Epithelial cell of proximal tubule (primary cell): ENCODE measurements at regions not wholly inside any gene's neighbourhood (a gene's known extent, or its start where the extent isn't known, plus 50 kb on each side); places are given as distances from the start of the nearest gene placed in this dataset.

Source experiments
- DNase-seq: peaks from one replicate; pipeline ENCODE4 v3.0.0-alpha.2; 2011; ENCODE audit warnings: low read depth
- H3K4me3 ChIP-seq: 2 replicates; pipeline ENCODE4 v1.5.1; 2011; ENCODE audit warnings: low read depth, mild to moderate bottlenecking, low read length
- TF ChIP-seq, protein P1 (sequence below): conservative IDR thresholded peaks from 2 replicates; pipeline ENCODE4 v1.5.1; 2012; ENCODE audit warnings: low read depth, mild to moderate bottlenecking, low read length

DNA sequence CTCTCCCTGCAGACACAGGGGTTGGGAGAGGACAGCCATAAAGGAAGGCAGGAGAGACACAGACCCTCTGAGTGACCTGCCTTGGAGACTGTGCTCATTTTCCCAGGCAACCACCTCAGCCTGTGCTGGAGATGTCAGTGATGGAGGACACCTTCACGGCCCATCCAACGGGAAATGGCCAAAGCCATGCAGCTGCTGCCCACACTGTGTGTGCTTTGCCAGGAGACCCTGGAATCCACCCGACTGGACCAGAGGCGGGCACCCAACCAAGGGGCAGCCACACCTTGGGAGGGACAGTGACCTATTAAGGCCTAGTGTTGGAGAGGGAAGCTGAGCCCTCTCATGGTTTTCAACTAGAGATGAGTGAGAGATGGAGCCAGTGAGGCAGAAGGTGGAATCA is 192.5 kb downstream of the SMAD2 start:
- H3K4me3 ChIP-seq = no peak overlapping the region
- DNase-seq = no peak
- TF ChIP-seq, protein P1, sequence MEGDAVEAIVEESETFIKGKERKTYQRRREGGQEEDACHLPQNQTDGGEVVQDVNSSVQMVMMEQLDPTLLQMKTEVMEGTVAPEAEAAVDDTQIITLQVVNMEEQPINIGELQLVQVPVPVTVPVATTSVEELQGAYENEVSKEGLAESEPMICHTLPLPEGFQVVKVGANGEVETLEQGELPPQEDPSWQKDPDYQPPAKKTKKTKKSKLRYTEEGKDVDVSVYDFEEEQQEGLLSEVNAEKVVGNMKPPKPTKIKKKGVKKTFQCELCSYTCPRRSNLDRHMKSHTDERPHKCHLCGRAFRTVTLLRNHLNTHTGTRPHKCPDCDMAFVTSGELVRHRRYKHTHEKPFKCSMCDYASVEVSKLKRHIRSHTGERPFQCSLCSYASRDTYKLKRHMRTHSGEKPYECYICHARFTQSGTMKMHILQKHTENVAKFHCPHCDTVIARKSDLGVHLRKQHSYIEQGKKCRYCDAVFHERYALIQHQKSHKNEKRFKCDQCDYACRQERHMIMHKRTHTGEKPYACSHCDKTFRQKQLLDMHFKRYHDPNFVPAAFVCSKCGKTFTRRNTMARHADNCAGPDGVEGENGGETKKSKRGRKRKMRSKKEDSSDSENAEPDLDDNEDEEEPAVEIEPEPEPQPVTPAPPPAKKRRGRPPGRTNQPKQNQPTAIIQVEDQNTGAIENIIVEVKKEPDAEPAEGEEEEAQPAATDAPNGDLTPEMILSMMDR = no peak

GRCh38 chr18:47737198-47737830 is 193.1 kb downstream of the SMAD2 start:
- no peak for DNase-seq
- TF ChIP-seq, protein P1 = no peak
- H3K4me3 ChIP-seq = no peak overlapping the region

GRCh38 chr18:47736376-47737140 is 193.9 kb downstream of the SMAD2 start:
- TF ChIP-seq, protein P1 = no peak
- no peak overlapping the region for H3K4me3 ChIP-seq
- no peak for DNase-seq

- TF ChIP-seq, protein P1 = no peak
- DNase-seq = no peak
- no peak overlapping the region for H3K4me3 ChIP-seq
Measured at GRCh38 chr18:47735041-47735702, 195.3 kb downstream of the SMAD2 start.

DNA sequence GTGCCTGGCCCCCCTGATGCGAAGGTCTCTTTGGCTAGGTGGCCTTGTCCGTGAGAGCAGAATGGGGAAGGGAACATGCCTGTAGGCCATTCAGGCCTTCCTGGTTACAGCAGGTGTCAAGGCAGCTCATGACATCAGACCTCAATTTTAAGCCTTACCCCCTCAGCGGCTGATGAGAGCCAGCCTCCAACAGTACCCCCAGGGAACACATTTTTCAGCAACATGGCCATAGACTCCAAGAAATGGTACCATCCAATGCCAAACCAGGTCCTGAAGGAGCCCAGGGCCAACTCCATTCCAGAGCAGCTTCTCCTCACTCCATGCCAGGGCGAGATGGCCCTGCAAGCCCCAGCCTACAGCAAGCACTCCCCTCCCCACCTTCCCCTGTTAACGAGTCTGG is 199.2 kb downstream of the SMAD2 start:
- TF ChIP-seq, protein P1 = no peak
- no peak for DNase-seq
- H3K4me3 ChIP-seq = no peak overlapping the region

DNA sequence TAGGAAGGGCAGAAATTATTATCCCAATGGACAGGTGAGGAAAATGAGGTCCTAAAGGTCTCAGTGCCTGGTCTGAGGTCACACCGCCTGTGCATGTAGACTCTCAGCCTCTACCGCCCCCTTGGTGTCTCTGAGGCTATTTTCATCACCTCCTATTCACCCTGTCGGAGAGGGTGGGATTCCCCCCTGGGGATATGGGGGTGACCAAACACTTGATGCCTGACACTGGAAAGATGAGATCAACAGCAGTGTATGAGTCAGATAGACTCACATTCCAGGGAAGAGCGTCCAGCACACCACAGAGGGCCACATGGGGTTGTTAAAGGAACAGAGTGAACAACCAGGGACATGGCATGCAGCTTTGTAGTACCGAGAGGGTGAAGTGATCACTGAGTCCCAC is 199.7 kb downstream of the SMAD2 start:
- no peak overlapping the region for H3K4me3 ChIP-seq
- no peak for DNase-seq
- TF ChIP-seq, protein P1 = no peak
